HL-60 (cell line): ENCODE measurements at regions not wholly inside any gene's neighbourhood (a gene's known extent, or its start where the extent isn't known, plus 50 kb on each side); places are given as distances from the start of the nearest gene placed in this dataset.

ENCODE experiments used
- DNase-seq, 2 experiments: peaks; one replicate each; pipeline ENCODE4 v3.0.0-alpha.2; 2010 to 2020; ENCODE audit warnings: low read depth in 1 of 2, low spot score in 1 of 2
- H3K27ac ChIP-seq: fragments of 250-450 bp; sonication (Bioruptor Pico); replicated peaks from 2 replicates; pipeline ENCODE4 v1.5.1; 2020; ENCODE audit warnings: mild to moderate bottlenecking, moderate library complexity
- H3K27me3 ChIP-seq: fragments of 250-450 bp; sonication (Bioruptor Pico); 2 replicates; pipeline ENCODE4 v1.5.1; 2021; ENCODE audit warnings: mild to moderate bottlenecking, moderate library complexity; ENCODE audit not compliant: insufficient read depth, poor library complexity, severe bottlenecking
- H3K4me3 ChIP-seq: replicated peaks from 2 replicates; pipeline ENCODE4 v1.5.1; 2011; ENCODE audit warnings: mild to moderate bottlenecking, control low read depth, low read length; ENCODE audit not compliant: insufficient read depth
- CTCF ChIP-seq: IDR thresholded peaks from one replicate; pipeline ENCODE4 v1.5.1; 2011; ENCODE audit warnings: low read length, control low read depth, inconsistent platforms; ENCODE audit not compliant: insufficient read depth
- GABPA ChIP-seq: IDR thresholded peaks from 2 replicates; pipeline ENCODE4 v1.6.1; 2012; ENCODE audit warnings: low read depth
- POLR2AphosphoS5 ChIP-seq: IDR thresholded peaks from 2 replicates; pipeline ENCODE4 v1.6.1; 2012; ENCODE audit warnings: low read depth
- REST ChIP-seq: IDR thresholded peaks from 2 replicates; pipeline ENCODE4 v1.6.1; 2012; ENCODE audit warnings: low read depth; ENCODE audit not compliant: insufficient replicate concordance
- SPI1 ChIP-seq: IDR thresholded peaks from 2 replicates; pipeline ENCODE4 v1.6.1; 2012; ENCODE audit warnings: low read depth, mild to moderate bottlenecking, borderline replicate concordance

- TF ChIP-seq GABPA (no peak), REST (no peak), POLR2AphosphoS5 (no peak), CTCF (no peak), SPI1 (no peak)
- no peaks in the 10 kb centered on the region for H3K27me3 ChIP-seq
- no peak for DNase-seq
- H3K4me3 ChIP-seq, result no peak overlapping the region
- H3K27ac ChIP-seq, result no peak overlapping the region
Observed at GRCh38 chr3:153396581-153396980, 234.6 kb downstream of the RAP2B start.

GRCh38 chr3:153397794-153398193, 235.8 kb downstream of the RAP2B start:
- Histone ChIP-seq H3K27me3 (no peaks in the 10 kb centered on the region), H3K4me3 (no peak overlapping the region), H3K27ac (no peak overlapping the region)
- DNase-seq, result no peak
- no peak for TF ChIP-seq CTCF
- TF ChIP-seq GABPA, result no peak
- no peak for TF ChIP-seq SPI1

GRCh38 chr3:153399636-153400035, 237.6 kb downstream of the RAP2B start:
- no peak for TF ChIP-seq REST
- TF ChIP-seq CTCF, result no peak
- no peak for TF ChIP-seq SPI1
- H3K27ac ChIP-seq, result no peak overlapping the region
- no peaks in the 10 kb centered on the region for H3K27me3 ChIP-seq
- no peak overlapping the region for H3K4me3 ChIP-seq
- no peak for DNase-seq

- H3K27ac ChIP-seq, result no peak overlapping the region
- no peak overlapping the region for H3K4me3 ChIP-seq
- no peaks in the 10 kb centered on the region for H3K27me3 ChIP-seq
- TF ChIP-seq CTCF (no peak), REST (no peak), GABPA (no peak), SPI1 (no peak), POLR2AphosphoS5 (no peak)
- DNase-seq, result no peak
Observed at GRCh38 chr3:153400641-153401040, 238.6 kb downstream of the RAP2B start.
